22Rv1 (cell line): ENCODE measurements at regions not wholly inside any gene's neighbourhood (a gene's known extent, or its start where the extent isn't known, plus 50 kb on each side); places are given as distances from the start of the nearest gene placed in this dataset.

Source experiments
- H3K27ac ChIP-seq: fragments of 450-650 bp; 2 replicates; pipeline ENCODE4 v1.5.1; 2017
- CTCF ChIP-seq: fragments of 450-650 bp; IDR thresholded peaks from 2 replicates; pipeline ENCODE4 v1.5.1; 2017; ENCODE audit warnings: mild to moderate bottlenecking
- ZFX ChIP-seq: fragments of 450-650 bp; IDR thresholded peaks from 2 replicates; pipeline ENCODE4 v1.6.1; 2017; ENCODE audit warnings: antibody characterized with exemption, borderline replicate concordance

- TF ChIP-seq ZFX (no peak), CTCF (no peak)
- H3K27ac ChIP-seq: no peak overlapping the region
These were observed 104.0 kb upstream of the ACTRT1 start for GRCh38 chrX:128156204-128156603.

- TF ChIP-seq ZFX (no peak), CTCF (no peak)
- no peak overlapping the region for H3K27ac ChIP-seq
These were observed 90.5 kb upstream of the ACTRT1 start for GRCh38 chrX:128142745-128143144.

- TF ChIP-seq CTCF: peak; percentile 55
- TF ChIP-seq ZFX: no peak
- no peak overlapping the region for H3K27ac ChIP-seq
These were observed 54.4 kb upstream of the ACTRT1 start for GRCh38 chrX:128106630-128107029.

GRCh38 chrX:128105659-128106058 lies 53.5 kb upstream of the ACTRT1 start:
- TF ChIP-seq CTCF: no peak
- TF ChIP-seq ZFX: no peak

More at GRCh38 chrX:128105659-128106058, 53.5 kb upstream of the ACTRT1 start:
- H3K27ac ChIP-seq: no peak overlapping the region
